ENCODE measurements at regions not wholly inside any gene's neighbourhood (a gene's known extent, or its start where the extent isn't known, plus 50 kb on each side); places are given as distances from the start of the nearest gene placed in this dataset.

GRCh38 chr20:62527781-62528180 is 52.0 kb upstream of the GATA5 start:
- TF ChIP-seq CTCF (IDR thresholded peaks at IDR 0.05) (no peak), POLR2AphosphoS5 (IDR thresholded peaks at IDR 0.05) (no peak), POLR2A (IDR thresholded peaks at IDR 0.05) (no peak)

Measured in prostate gland (tissue), 2 donors.